ENCODE measurements at regions not wholly inside any gene's neighbourhood (a gene's known extent, or its start where the extent isn't known, plus 50 kb on each side); places are given as distances from the start of the nearest gene placed in this dataset.
"Not testable (repeated sequence)": the region's sequence is repeated elsewhere in the genome, so short reads cannot be mapped to it uniquely, and the experiment has no call there.

GRCh38 chr17:33895491-33895890 is 359.6 kb upstream of the CCL2 start:
- no peak for DNase-seq (ENCODE audit: low read depth in 2 of 2)

- DNase-seq (ENCODE audit: low read depth in 2 of 2): no peak
Measured at GRCh38 chr17:33896263-33896662, 358.8 kb upstream of the CCL2 start.

- DNase-seq (ENCODE audit: low read depth in 2 of 2): no peak
Measured at GRCh38 chr17:33901085-33901484, 354.0 kb upstream of the CCL2 start.

- no peak for DNase-seq (ENCODE audit: low read depth in 2 of 2)
Measured at GRCh38 chr17:33902901-33903449, 352.1 kb upstream of the CCL2 start.

DNA sequence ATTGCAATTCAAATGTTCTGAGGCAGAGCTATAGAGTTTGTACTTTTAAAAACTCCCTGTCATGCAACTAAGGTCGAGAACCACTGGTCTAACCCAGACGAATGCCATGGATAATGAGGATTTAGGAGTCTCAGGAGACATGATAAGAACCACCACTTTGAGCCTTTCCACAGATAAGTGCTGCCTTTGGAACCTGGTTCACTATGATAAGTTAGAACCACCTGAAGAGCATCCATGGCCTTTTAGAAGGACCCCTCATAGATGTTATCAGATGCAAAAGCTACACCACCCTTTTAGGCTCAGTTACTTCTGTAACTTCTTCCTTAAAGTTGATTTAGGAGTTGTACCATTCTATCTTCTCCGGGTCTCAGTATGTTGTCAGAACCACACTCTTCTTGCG is 350.6 kb upstream of the CCL2 start:
- no peak for DNase-seq (ENCODE audit: low read depth in 2 of 2)

- DNase-seq (ENCODE audit: low read depth in 2 of 2): no peak
Measured at GRCh38 chr17:33905338-33905800, 349.7 kb upstream of the CCL2 start.

DNA sequence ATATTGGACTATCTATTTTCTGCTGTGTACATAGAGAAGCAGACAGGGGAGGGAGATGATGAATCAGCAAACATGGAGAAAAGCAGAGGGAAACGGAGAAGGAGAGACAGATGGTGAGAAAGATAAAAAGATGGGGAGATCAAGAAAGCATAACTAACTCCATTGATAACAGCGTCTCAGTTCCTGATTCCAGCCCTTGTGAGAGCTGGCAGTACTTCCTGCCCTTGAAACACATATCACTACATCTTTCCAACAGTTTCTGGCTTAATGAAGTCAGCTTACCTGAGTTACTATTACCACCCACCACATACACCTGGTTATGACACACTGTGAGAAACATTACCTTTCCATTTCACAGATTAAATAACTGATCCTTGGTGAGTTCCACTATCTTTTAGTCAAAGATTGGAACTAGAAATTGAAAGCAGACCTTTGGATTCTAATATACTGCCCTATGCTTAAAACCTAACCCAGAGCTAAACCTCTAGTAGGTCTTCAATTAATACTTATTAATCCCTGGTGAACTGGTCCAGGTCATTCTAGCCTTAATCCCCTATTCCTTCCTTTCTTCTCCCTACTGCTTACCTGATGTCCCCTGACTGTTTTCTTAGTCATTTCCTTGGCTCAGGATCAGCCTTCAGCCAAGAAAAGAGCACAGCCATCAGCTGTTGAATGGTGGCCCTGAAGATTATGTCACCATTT is 346.6 kb upstream of the CCL2 start:
- no peak for DNase-seq (ENCODE audit: low read depth in 2 of 2)

GRCh38 chr17:33910200-33910857 is 344.8 kb upstream of the CCL2 start:
- DNase-seq (ENCODE audit: low read depth in 2 of 2): no peak

GRCh38 chr17:33914125-33914524 is 341.0 kb upstream of the CCL2 start:
- no peak for DNase-seq (ENCODE audit: low read depth in 2 of 2)

GRCh38 chr17:33922971-33923370 is 332.1 kb upstream of the CCL2 start:
- no peak for DNase-seq (ENCODE audit: low read depth in 2 of 2)

GRCh38 chr17:33924104-33924503 is 331.0 kb upstream of the CCL2 start:
- DNase-seq (ENCODE audit: low read depth in 2 of 2): no peak

- DNase-seq (ENCODE audit: low read depth in 2 of 2): no peak
Measured at GRCh38 chr17:33925649-33926048, 329.4 kb upstream of the CCL2 start.

GRCh38 chr17:33927732-33928133 is 327.4 kb upstream of the CCL2 start:
- no peak for DNase-seq (ENCODE audit: low read depth in 2 of 2)

DNA sequence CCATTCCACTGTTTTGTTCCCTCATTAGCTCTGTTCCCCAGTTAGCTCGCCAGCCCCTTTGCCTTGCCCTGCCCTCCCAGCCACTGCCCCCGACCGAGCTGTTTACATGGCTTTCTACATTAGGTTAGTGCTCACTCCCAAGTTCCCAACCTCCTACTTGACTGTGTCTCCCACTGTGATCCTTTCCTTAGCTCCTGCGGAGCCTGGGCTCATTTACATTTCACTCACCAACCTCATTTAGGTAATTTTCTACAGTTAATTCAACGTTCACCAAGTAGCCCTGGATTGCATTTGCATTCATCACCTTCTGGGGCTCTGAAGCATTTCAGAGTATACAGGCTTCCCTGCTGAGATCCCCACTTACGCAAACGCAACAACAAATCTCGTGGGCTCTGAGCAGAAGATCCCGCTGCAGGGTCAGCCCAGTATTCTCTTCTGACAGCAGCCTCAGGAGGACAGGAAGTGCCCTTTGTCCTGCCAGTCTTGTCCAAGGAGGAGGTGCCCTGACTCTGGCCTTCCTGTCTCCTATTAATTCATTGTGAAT is 325.8 kb upstream of the CCL2 start:
- no peak for DNase-seq (ENCODE audit: low read depth in 2 of 2)

- DNase-seq (ENCODE audit: low read depth in 2 of 2): not testable (repeated sequence)
Measured at GRCh38 chr17:33931148-33931814, 323.8 kb upstream of the CCL2 start.

GRCh38 chr17:33932996-33933395 is 322.1 kb upstream of the CCL2 start:
- no peak for DNase-seq (ENCODE audit: low read depth in 2 of 2)

DNA sequence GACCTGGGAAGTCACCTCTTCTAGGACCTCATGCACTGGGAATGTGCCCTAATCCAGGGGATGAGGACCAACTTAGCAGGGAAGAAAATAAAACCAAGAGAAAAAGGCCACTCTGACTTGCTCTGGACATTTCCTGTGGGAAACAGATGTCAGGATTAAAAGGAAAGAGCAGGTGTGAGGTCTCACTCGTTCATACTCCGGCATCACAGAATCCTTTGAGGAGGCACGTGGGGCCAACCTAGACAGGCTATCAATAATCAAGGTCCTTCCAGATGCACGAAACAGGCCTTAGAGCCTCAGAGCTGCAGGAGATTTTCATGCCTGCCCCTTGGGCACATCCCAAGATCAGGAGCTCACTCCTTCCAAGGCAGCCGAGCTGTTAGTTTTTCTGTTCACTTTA is 321.5 kb upstream of the CCL2 start:
- DNase-seq (ENCODE audit: low read depth in 2 of 2): no peak

DNA sequence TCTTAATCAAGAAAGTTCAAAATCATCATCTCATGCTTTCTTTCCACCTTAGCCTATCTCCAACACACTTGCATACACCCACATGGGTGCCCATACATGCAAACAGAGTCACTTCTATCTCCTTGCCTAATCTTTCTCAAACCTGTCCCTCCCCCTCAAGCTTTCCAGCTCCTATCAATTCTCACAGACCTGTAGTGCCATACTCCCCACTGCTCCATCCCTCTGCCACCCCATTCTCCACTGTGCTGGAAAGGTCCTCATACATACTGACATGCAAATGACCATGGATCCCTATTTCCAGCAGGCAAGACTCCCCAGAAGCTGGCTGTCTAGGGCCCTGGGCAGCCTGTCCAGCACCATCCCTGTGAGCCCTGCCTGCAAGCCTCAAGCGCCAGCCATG is 320.4 kb upstream of the CCL2 start:
- DNase-seq (ENCODE audit: low read depth in 2 of 2): no peak

DNA sequence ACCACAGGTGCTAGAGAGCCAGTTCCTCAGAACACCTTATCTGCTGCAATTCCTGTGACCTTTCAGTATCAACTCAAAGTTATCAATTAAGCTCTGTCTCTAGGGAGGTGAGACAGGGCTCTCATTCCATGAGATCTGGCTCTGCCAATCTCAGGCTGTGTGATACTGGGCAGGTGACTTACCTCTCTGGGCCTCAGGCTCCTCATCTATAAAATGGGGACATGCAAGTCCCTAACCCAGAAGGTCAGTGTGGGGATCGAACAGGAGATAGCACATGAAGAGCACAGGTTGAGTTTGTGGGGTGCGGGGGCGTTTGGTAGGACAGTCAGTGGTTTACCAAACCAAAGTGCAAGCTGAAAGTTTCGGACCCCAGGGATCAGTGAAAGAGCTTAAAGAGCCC is 319.3 kb upstream of the CCL2 start:
- DNase-seq (ENCODE audit: low read depth in 2 of 2): no peak

DNA sequence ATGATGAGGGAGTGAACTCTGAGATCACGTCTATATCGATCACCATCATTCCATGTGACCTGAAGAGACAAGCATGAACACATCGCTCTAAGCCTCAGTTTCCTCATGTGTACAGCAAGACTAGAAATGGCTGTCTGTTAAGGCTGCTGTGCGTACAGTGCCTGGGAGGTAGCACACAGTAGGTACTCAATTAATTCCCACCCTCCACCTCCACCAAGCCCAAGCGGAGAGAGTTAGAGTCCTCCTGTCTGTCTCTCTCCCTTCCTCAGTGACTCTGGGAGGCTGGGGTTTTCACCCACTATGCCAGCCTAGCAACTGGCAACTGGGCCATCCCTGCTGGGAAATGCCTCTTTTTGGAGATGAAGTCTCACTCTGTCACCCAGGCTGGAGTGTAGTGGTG is 318.3 kb upstream of the CCL2 start:
- DNase-seq (ENCODE audit: low read depth in 2 of 2): no peak

DNA sequence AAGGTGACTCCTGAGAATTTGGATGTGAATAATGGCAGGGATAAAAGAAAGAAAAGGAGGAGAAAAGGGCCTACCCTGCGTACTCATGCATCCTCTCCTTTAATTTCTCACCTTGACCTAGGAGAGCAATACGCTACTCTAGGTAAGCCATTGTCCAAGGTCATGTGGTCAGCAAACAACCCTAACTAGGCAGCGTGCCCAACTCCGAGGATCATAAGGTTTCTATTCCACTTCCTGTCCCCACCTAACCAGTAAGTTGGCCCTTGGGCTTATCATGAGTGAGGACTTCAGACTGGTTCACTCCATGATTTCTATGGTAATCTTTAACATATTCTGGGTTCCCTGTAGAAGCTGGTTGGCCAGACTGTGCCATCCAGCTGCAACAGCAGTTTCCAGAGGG is 315.1 kb upstream of the CCL2 start:
- DNase-seq (ENCODE audit: low read depth in 2 of 2): no peak

- no peak for DNase-seq (ENCODE audit: low read depth in 2 of 2)
Measured at GRCh38 chr17:33940769-33941370, 314.2 kb upstream of the CCL2 start.

All from stimulated activated CD4-positive, alpha-beta T cell treated with anti-CD3 and anti-CD28 coated beads, Interleukin-12 subunit alpha, Interleukin-12 subunit beta, amount 100 ng/mL, for 24 hours (primary cell).